ENCODE measurements at regions not wholly inside any gene's neighbourhood (a gene's known extent, or its start where the extent isn't known, plus 50 kb on each side); places are given as distances from the start of the nearest gene placed in this dataset.

GRCh38 chr6:167481307-167481926 lies 156.5 kb downstream of the TTLL2 start:
- TF ChIP-seq POLR2A (IDR thresholded peaks at IDR 0.05) (no peak), CTCF (IDR thresholded peaks at IDR 0.05) (no peak)

Measured in suprapubic skin (tissue), 3 donors.